ENCODE measurements at regions not wholly inside any gene's neighbourhood (a gene's known extent, or its start where the extent isn't known, plus 50 kb on each side); places are given as distances from the start of the nearest gene placed in this dataset.

DNA sequence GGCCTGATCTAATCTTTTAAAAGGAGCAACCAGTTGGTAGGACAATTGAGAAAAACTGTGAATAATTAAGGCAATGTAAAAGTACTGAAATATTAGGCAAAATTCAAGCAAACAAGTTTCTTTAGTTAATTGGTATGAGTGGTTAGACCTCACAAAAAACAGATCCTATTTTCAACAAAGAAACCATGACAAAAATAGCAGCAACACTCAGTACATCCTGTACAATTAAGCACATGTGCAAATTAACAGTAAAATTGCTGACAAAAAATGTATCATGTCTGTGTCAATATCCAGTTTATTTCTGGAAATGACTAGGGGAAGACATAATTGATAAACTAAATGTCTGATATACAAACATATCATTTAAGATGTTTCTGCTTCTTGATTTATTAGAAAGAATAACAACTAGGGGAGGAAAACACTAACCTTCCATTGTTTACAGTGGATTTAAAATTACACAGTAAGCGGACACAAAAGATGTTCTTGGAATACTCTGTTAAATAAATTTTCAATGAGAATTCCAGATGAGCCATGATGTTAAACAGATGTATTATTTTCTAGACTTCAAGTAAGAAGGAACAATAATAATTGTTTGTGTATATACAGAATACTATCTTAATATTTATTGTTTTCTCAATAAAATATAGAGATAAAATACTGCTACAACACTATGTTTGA, 638.9 kb downstream of the SPRY1 start:
- TF ChIP-seq, protein P1, sequence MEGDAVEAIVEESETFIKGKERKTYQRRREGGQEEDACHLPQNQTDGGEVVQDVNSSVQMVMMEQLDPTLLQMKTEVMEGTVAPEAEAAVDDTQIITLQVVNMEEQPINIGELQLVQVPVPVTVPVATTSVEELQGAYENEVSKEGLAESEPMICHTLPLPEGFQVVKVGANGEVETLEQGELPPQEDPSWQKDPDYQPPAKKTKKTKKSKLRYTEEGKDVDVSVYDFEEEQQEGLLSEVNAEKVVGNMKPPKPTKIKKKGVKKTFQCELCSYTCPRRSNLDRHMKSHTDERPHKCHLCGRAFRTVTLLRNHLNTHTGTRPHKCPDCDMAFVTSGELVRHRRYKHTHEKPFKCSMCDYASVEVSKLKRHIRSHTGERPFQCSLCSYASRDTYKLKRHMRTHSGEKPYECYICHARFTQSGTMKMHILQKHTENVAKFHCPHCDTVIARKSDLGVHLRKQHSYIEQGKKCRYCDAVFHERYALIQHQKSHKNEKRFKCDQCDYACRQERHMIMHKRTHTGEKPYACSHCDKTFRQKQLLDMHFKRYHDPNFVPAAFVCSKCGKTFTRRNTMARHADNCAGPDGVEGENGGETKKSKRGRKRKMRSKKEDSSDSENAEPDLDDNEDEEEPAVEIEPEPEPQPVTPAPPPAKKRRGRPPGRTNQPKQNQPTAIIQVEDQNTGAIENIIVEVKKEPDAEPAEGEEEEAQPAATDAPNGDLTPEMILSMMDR (IDR thresholded peaks at IDR 0.05 in 8 of 11, conservative IDR thresholded peaks at IDR 0.05 in 3 of 11), result no peak
- TF ChIP-seq POLR2A (IDR thresholded peaks at IDR 0.05) (no peak), POLR2AphosphoS5 (IDR thresholded peaks at IDR 0.05) (no peak)
